Left ventricle myocardium inferior (tissue), 1 donor: ENCODE measurements at regions not wholly inside any gene's neighbourhood (a gene's known extent, or its start where the extent isn't known, plus 50 kb on each side); places are given as distances from the start of the nearest gene placed in this dataset.

Experiments
- DNase-seq: peaks from one replicate; pipeline ENCODE4 v3.0.0-alpha.2; 2020
- H3K27ac ChIP-seq: fragments of 200-600 bp; replicated peaks from 2 replicates; pipeline ENCODE4 v1.8.0; 2021
- H3K27me3 ChIP-seq: fragments of 200-600 bp; 2 replicates; pipeline ENCODE4 v1.8.0; 2021; ENCODE audit warnings: low read depth
- H3K36me3 ChIP-seq: fragments of 200-600 bp; 2 replicates; pipeline ENCODE4 v1.8.0; 2021
- H3K4me1 ChIP-seq: fragments of 200-600 bp; 2 replicates; pipeline ENCODE4 v1.8.0; 2021
- H3K4me3 ChIP-seq: fragments of 200-600 bp; 2 replicates; pipeline ENCODE4 v1.8.0; 2021; ENCODE audit warnings: mild to moderate bottlenecking, moderate library complexity
- H3K9me3 ChIP-seq: fragments of 200-600 bp; replicated peaks from 2 replicates; pipeline ENCODE4 v1.8.0; 2021
- intact Hi-C: fragments of 100-400 bp; cut with micrococcal nuclease; formaldehyde crosslinking; loops from one replicate; pipeline ENCODE4 v1.11.0; 2022
- TF ChIP-seq, protein P1 (sequence below): fragments of 200-600 bp; IDR thresholded peaks from 2 replicates; pipeline ENCODE4 v1.8.0; 2021; ENCODE audit warnings: antibody characterized with exemption, mild to moderate bottlenecking, borderline replicate concordance
- donor health status: DM: no; HTN: yes; CAD: no; lungs with severe emphysema.

DNA sequence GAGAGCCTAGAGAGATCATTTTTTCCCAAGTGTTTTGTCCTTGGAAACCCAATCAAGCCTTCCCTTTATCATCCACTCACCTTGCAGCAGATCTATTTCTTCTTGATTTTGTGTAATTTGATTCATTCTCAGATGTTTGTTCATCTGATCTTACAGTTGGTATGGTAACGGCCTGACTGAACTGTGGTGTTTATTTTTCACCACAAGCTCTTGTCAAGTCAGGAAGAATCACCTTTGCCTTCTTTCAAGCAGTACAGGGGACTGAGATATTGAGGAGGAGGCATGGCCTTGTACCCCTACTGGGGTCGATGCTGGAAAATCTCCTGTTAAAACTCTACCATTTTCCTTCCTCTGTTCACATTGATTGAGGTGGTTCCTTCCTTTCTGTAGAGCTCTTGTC is 361.4 kb upstream of the CFAP20DC start:
- no peak for DNase-seq
- no peak overlapping the region for H3K4me3 ChIP-seq
- H3K9me3 ChIP-seq = no peaks in the 10 kb centered on the region
- H3K4me1 ChIP-seq = no peaks in the 10 kb centered on the region
- H3K27ac ChIP-seq = no peak overlapping the region
- intact Hi-C loops = no loop called here
- TF ChIP-seq, protein P1, sequence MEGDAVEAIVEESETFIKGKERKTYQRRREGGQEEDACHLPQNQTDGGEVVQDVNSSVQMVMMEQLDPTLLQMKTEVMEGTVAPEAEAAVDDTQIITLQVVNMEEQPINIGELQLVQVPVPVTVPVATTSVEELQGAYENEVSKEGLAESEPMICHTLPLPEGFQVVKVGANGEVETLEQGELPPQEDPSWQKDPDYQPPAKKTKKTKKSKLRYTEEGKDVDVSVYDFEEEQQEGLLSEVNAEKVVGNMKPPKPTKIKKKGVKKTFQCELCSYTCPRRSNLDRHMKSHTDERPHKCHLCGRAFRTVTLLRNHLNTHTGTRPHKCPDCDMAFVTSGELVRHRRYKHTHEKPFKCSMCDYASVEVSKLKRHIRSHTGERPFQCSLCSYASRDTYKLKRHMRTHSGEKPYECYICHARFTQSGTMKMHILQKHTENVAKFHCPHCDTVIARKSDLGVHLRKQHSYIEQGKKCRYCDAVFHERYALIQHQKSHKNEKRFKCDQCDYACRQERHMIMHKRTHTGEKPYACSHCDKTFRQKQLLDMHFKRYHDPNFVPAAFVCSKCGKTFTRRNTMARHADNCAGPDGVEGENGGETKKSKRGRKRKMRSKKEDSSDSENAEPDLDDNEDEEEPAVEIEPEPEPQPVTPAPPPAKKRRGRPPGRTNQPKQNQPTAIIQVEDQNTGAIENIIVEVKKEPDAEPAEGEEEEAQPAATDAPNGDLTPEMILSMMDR = no peak
- H3K36me3 ChIP-seq = no peaks in the 10 kb centered on the region
- H3K27me3 ChIP-seq = no peaks in the 10 kb centered on the region

DNA sequence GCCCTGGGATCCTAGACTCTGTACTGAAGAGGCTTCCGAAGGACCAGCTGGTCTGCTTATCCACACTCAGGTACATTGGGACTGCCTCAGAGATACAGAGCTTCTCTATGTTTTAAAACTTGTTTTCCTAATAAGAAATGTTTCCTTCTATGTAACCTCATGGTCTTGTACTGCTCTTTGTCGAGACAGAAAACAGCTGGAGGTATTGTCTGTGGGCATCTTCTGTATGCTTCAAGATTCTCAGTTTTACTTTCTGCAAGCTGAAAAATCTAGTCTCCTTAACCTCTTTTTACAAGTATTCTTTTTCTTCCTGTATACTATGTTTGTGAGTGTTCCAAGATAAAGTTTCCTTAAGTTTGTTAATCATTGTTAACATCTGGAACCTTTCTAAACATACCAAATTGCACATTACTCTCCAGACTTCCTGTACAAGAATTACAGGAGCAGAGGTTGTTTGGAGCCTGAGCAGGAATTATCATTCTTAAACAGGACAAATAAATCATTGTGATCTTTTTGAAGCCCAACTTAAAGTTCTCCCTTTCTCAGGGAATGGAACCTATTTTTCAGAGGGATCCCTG is 358.3 kb upstream of the CFAP20DC start:
- Histone ChIP-seq H3K9me3 (no peaks in the 10 kb centered on the region), H3K27me3 (no peaks in the 10 kb centered on the region), H3K36me3 (no peaks in the 10 kb centered on the region), H3K4me3 (no peak overlapping the region), H3K4me1 (no peaks in the 10 kb centered on the region), H3K27ac (no peak overlapping the region)
- no peak for DNase-seq
- intact Hi-C loops = no loop called here
- TF ChIP-seq, protein P1 = no peak

GRCh38 chr3:59407425-59407824 is 357.6 kb upstream of the CFAP20DC start:
- Histone ChIP-seq H3K4me1 (no peaks in the 10 kb centered on the region), H3K36me3 (no peaks in the 10 kb centered on the region), H3K27me3 (no peaks in the 10 kb centered on the region), H3K4me3 (no peak overlapping the region), H3K27ac (no peak overlapping the region), H3K9me3 (no peaks in the 10 kb centered on the region)
- TF ChIP-seq, protein P1 = no peak
- intact Hi-C loops = no loop called here
- DNase-seq = no peak

DNA sequence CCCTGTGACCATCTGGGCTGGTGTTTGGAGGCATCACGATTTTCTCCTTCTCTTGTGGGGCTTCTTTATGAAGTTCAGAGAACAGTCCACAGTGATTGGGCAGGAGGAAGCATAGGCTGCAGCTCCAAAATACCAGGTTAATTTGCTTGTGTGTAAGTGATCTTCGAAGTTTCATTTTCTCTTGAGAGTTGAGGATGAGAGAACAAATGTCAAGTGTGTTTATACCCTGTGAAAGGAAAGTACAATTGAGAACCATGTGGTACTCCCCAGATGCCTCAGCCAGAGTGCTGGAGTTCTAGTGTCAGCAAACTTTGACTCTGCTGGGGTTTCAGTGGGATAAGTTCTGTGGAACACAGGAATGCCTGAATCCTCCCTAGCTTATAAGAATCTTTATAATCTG is 357.1 kb upstream of the CFAP20DC start:
- Histone ChIP-seq H3K36me3 (no peaks in the 10 kb centered on the region), H3K27me3 (no peaks in the 10 kb centered on the region), H3K4me3 (no peak overlapping the region), H3K9me3 (no peaks in the 10 kb centered on the region), H3K4me1 (no peaks in the 10 kb centered on the region), H3K27ac (no peak overlapping the region)
- intact Hi-C loops = no loop called here
- no peak for DNase-seq
- TF ChIP-seq, protein P1 = no peak

DNA sequence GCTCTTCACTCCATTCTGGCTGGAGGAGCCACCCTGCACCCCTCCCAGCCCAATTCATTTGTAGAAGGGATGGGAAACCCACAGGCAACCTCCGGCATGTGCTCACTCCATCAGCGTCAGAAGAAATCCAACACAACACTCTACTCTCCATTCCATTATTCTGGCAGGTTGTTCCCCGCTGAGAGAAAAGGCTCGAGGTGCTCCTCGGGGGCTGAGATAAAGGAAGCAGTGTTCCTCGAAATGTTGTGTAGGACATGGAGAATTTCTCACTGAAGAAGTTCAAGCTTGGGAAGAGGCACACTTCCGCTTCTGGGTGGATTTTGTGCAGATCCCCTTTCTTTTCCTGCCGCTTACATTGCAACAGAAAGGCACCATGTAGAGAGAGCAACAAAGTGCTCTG is 355.0 kb upstream of the CFAP20DC start:
- intact Hi-C loops = no loop called here
- Histone ChIP-seq H3K4me3 (no peak overlapping the region), H3K9me3 (no peaks in the 10 kb centered on the region), H3K4me1 (no peaks in the 10 kb centered on the region), H3K36me3 (no peaks in the 10 kb centered on the region), H3K27ac (no peak overlapping the region), H3K27me3 (no peaks in the 10 kb centered on the region)
- TF ChIP-seq, protein P1 = no peak
- no peak for DNase-seq

GRCh38 chr3:59404064-59404463 is 354.2 kb upstream of the CFAP20DC start:
- no peaks in the 10 kb centered on the region for H3K4me1 ChIP-seq
- no peaks in the 10 kb centered on the region for H3K9me3 ChIP-seq
- H3K27ac ChIP-seq = no peak overlapping the region
- H3K27me3 ChIP-seq = no peaks in the 10 kb centered on the region
- H3K36me3 ChIP-seq = no peaks in the 10 kb centered on the region
- H3K4me3 ChIP-seq = no peak overlapping the region
- DNase-seq = no peak
- TF ChIP-seq, protein P1 = no peak
- intact Hi-C loops = no loop called here
